H54 (cell line): ENCODE measurements at regions not wholly inside any gene's neighbourhood (a gene's known extent, or its start where the extent isn't known, plus 50 kb on each side); places are given as distances from the start of the nearest gene placed in this dataset.

Source experiments
- DNase-seq: peaks from one replicate; pipeline ENCODE4 v3.0.0; 2011; ENCODE audit warnings: low spot score, mixed read lengths; ENCODE audit not compliant: insufficient read length
- FAIRE-seq: peaks from 3 replicates; lab custom pipeline; 2011; peaks lifted over from hg19 to GRCh38; lab: Jason Lieb, UNC
- POLR2A ChIP-seq: IDR thresholded peaks from 2 replicates; pipeline ENCODE4 v1.6.1; 2011; ENCODE audit warnings: low read depth, mild to moderate bottlenecking, low read length

DNA sequence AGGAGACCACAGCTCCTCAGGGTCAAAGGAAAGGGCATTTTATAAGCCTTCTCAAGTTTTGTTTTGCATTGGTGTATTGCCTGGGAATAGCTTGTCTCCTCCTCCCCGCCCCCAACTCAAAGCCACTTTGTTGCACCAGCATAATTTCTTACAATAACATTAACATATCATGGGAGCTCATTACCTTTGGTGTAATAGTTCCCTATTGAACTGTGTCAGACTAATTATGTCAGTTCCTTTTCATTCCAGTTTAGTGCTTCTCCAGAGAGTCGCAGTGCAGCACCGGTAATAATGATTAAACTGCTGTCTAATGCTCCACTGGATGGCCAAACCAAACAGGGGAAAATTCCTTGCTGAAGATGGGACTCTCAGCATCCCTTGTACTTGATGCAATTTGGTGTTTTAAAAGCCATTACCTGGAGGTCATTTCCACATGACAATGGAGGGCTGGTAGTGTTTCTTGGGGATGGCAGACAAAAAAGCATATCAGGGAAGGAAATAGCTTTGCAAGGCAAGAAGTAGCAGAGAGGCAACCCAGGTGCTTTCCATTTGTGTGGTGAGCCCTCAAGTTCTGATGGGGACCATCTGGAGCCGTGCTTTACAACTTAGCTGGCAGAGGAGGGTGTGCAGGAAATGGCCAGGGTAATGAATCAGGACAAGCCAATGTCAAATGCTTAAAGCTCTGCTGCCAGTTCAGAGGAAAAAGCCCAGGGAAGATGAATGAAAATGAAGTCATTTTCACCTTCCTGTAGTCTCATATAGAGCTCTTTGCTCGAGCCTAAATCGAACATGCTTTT, 91.5 kb upstream of the NLRP1 start:
- no peak for TF ChIP-seq POLR2A
- FAIRE-seq (no peak), DNase-seq (no peak)

DNA sequence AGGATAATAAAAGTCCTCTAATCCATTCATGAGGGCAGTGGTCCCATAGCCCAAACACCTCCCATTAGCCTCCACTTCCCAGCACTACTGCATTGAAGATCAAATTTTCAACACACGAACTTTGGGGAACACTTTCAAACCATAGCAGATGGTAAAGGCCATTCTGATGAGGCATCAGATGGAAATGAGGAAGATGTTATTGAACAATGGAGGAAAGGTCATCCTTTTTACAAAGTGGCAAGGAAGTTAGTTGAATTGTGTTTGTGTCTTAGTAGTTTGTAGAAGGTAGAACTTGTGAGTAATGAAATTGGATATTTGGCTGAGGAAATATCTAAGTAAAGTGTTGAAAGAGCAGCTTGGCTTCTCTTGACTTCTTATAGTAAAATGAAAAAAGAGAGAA, 93.3 kb upstream of the NLRP1 start:
- TF ChIP-seq POLR2A, result no peak
- FAIRE-seq (no peak), DNase-seq (no peak)

DNA sequence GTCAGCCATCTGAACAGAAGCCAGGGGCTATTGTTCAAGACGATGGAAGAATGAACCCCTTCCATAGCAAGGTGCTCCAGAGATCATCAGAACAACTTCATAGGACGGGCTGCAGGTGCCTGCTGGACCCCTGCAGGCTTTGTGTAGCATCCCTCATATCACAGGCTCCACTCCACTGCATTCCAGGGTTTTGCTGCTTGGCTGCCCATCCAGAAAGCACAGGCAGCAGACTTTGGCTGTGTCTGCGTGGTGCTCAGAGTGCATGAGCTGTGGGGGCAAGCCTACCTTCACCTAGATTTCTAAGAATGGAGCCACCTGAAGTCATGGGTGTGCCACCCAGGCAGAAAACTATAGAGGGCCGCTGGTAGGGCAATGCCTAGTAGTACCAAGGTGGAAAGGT, 93.9 kb upstream of the NLRP1 start:
- no peak for TF ChIP-seq POLR2A
- no peak for FAIRE-seq
- no peak for DNase-seq

DNA sequence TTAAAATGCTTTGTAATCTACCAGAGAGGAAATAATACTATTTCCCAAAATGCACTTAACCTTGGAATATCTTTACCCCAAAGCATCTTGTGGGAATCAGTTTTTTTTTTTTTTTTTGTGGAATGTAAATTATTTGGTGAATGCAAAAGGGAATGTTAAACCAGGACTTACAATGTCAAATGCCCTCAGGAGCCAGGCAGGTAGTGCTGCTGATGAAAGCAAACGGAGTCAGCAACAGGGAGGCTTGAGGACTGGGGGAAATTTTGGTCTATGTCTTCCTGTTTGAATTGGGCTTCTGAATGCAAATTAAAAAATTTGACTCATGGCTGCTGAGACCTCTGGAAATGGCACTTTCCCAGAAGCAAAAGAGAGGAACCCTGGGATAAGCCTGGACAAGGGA, 96.5 kb upstream of the NLRP1 start:
- DNase-seq (no peak), FAIRE-seq (no peak)

DNA sequence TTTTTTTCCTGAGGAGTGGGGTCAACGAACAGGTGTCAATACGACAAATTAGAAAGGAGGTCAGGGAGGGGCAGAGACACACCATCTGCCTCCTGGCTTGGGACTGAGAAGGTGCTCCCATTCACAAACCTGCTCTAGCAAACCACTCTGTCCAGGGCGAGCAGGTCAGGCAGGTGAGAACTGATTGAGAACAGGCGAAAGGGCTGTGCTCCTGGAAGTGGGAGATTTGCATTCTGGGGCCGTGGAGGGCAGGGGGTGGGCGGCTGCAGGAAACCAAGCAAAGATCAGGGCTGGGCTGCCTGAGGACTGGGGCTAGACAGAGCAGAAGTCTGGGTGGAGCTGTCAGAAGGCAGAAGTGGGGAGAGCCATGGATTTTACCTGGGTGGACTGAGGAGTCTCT, 98.9 kb upstream of the NLRP1 start:
- no peak for TF ChIP-seq POLR2A
- FAIRE-seq (no peak), DNase-seq (no peak)

More for the DNA sequence above, 96.5 kb upstream of the NLRP1 start:
- TF ChIP-seq POLR2A, result no peak

DNA sequence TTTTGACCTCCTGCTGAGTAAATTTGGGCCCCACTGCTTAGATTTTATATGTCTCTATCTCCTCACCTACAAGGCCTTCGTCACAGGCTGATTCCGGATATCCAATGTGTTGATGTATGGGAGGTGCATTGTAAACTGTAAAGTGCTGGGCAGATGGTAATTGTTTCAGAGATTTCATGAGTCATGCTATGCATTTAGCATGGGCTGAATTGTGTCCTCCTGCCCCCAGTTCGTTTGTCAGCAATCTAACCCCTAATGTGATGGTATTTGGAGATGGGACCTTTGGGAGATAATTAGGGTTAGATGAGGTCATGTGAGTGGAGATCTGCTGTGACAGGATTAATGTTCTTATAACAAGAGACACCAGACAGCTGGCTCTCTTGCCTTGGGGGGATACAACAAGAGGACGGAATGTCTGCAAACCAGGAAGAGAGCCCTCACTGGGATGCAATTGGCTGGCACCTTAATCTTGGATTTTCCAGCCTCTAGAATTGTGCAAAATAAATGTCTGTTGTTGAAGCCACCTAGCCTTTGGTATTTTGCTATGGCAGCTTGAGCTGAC, 101.8 kb upstream of the NLRP1 start:
- no peak for FAIRE-seq
- no peak for DNase-seq
- no peak for TF ChIP-seq POLR2A

DNA sequence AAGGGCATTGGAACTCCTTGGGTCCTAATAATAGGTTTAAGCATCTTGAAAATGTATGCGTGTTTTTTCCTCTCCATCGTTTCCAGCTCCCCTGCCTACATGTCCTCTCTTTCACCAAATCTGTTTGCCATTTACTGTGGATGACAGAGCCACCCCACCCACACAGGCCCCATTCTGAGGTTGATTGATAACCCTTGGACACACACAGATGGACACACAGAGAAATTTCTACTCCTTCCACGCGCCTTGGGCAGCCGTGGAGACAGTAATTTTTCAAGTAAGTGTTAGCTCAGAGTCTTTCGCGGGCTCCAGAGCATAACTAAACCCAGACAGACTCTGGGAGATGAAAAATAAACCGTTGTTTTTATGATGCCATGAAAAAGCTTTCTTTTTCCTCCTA, 103.3 kb upstream of the NLRP1 start:
- FAIRE-seq (no peak), DNase-seq (no peak)
- TF ChIP-seq POLR2A, result no peak

DNA sequence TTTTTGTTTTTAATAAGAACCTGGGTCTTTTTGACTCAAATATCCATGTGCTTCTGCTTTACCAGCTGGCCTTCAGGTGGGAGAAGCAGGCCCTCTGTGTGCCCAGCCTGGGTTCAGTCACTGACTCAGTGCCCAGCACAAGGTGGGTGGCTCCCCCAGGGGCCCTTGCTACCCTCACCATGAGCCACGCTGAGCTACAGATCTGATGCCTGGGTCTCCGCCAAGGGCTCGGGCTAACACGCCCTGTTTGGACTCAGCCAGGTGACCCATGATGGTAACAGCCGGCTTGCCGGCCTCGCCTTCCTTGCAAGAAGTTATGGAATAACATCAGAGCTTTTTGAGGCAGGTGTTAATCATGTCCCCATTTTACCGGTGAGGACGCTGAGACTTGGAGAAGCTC, 109.5 kb upstream of the NLRP1 start:
- FAIRE-seq (no peak), DNase-seq (no peak)
- no peak for TF ChIP-seq POLR2A

DNA sequence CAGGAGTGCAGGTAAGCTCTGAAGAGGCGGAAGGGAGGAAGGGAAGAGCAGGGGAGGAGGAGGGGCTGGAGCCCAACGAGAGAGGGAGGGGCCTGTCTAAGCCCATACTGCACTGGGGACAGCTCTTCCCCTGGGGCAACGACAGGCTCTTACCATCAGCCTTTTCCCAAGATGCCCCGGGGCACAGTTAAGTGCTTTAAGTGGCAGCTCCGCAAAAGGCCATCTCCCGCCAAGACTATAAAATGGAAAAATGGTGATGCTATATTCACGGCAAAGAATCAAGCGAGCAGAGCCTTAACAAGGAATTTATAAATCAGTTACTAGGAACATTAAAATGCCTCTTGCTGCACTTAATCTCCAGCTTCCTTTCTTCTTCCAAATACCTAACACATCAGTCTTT, 110.2 kb upstream of the NLRP1 start:
- TF ChIP-seq POLR2A, result no peak
- no peak for DNase-seq
- no peak for FAIRE-seq

DNA sequence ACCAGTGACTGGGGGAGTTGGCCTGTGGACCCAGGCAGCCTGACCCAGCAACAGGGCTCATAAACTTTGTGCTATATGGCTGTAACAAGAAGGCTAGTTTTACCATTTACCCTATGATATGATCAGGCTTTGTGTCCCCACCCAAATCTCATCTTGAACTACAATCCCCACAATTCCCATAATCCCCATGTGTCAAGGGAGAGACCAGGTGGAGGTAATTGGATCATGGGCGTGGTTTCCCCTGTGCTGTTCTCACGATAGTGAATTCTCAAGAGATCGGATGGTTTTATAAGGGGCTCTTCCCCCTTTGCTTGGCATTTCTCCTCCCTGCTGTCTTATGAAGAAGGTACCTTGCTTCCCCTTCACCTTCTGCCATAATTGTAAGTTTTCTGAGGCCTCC, 111.2 kb upstream of the NLRP1 start:
- TF ChIP-seq POLR2A, result no peak
- no peak for DNase-seq
- FAIRE-seq, result no peak

DNA sequence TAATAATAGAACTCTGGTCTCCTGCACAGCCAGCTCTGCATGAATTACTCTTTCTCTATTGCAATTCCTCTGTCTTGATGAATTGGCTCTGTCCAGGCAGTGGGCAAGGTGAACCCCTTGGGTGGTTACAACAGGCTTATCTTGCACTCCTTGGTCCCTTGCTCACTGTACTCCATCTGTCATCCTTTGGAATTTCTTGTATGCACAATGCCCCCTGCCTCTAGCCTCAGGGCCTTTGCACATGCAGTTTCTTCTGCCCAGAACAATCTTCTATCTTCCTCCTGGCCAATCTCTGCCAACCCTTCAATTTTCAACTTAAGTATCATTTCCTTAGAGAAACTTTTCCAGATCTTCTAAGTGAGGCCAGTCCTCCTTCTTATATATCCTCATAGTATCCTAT, 114.7 kb upstream of the NLRP1 start:
- FAIRE-seq (no peak), DNase-seq (no peak)
- no peak for TF ChIP-seq POLR2A

DNA sequence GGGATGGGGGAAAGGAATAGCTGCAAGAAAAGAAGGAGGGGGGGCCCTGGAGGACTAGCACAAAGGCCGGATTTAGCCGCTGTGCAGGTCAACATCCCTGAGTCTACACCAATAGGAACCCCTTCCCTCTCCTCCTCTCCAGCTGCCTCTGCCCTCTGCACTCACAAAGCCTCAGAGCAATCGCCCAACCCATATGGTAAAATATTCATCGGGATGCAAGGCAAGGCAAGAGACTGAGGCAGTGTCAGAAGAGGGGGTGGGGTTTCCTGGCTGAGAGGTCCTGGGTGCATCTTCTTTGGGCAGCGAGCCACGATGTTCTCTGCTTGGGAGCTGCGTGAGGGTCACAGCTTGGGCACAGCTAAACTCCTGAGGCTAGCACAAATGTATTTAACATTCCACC, 115.5 kb upstream of the NLRP1 start:
- DNase-seq, result no peak
- FAIRE-seq, result no peak
- TF ChIP-seq POLR2A, result no peak

DNA sequence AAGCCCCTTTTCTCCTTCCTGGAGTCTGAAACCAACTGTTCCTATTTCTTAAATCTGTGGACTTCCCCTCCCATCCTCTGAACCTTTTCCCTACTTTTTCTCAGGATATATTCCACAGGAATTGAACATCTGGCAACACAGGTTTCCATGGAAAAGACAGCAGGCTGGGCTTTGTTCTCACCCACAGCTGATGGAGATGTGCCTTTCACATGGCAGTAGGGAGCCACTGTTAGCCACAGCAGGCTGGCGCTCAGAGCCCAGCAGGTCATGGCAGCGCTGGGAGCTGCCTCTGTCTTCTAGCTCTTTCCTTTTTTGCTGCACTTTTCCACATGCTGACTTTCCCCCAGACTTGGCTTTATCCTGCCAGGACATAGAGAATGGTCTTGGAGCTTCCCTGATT, 116.4 kb upstream of the NLRP1 start:
- FAIRE-seq (no peak), DNase-seq (no peak)
- TF ChIP-seq POLR2A, result no peak

DNA sequence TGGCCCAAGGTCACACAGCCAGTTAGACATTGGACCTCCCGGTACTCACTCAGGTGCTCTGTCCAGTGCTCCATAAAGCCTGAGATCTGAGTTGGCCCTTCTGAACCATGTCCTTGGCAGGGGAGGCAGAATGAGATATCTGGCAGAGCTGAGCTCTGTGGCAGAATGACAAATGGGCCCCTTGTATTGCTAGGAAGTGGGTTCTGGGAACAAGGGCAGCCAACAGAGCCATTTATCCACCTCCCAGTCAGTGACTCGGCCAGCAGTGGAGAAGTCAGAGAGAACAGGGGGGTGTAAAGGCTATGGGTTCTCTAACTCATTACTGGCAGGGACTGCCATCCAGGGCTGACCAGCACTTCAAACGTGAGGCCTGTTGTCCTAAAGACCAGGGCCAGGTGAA, 117.1 kb upstream of the NLRP1 start:
- DNase-seq, result no peak
- TF ChIP-seq POLR2A, result no peak
- no peak for FAIRE-seq

DNA sequence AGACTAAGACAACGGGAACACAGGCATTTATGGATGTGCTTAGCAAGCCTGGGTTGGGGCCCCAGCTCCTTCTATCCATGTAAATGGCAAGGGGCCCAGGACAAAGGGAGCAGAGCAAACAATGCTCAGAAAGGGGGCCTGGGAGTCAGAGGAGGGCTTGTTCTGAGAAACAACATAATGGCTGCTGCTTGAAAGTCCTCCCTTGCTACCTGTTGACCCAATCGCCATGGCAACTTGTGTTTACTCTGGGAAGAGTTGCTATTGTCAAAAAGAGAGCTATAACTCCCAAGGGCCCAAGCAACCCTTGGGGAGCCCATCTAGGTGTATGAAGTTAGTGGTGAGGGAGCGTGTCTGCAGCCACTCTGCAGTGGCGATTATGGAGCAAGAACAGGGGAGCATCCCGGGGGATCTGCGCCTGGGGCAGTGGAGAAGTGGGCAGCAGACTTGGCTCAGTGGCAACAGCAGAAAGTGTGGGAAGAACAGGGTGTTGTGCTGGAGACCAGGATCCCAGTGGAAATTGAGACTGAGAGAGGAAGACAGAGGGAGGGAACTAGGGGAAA, 118.7 kb upstream of the NLRP1 start:
- TF ChIP-seq POLR2A, result no peak
- no peak for DNase-seq
- no peak for FAIRE-seq
